T-helper 1 cell treated with Interleukin-12 subunit alpha and Interleukin-12 subunit beta and Interleukin-4 antibody, amounts not matched to agents 30 ng/mL and 1 ng/mL, for 36 hours (primary cell): ENCODE measurements at regions not wholly inside any gene's neighbourhood (a gene's known extent, or its start where the extent isn't known, plus 50 kb on each side); places are given as distances from the start of the nearest gene placed in this dataset.
"Not testable (repeated sequence)": the region's sequence is repeated elsewhere in the genome, so short reads cannot be mapped to it uniquely, and the experiment has no call there.

ENCODE experiments used
- intact Hi-C: fragments of 100-400 bp; cut with micrococcal nuclease; formaldehyde crosslinking; loops from one replicate; pipeline ENCODE4 v1.15.1; 2024

DNA sequence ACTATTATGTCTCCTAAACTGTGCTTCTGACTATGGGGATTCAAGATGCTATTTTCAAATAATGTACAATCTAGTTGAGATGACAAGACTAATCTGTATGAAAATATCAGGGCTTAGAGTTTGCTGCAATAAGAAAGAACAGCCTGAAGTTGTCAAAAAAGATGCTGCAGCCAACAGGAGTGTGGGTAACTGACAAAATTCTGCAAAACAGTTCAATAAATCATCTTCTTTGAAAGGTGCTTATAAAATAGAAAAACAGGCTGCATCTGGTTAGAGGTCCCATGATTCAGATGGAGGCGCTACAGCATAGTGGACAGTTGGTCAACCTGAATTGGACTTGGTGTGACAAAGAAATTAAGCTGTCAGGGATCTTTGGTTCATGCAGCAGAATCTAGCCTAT is 511.0 kb downstream of the XPNPEP1 start:
- intact Hi-C loops, result no loop called here

DNA sequence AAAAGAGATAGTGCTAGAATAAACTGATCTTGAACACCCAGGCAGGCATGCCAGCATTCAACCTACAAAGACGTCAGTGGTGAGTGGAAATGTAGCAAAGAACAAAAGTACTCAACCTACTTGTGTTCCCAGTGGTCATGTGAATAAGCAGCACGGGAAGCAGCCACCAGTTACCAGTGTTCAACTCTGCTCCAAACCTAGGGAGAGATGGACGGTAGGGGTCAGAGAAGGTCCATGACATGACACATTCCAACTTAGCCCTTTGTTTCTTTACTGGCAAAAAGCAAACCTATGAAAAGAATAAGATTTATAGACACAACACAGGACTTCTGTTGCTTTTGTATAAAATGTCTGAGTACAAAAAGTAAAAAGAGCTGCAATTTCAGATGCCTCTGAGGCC is 511.4 kb downstream of the XPNPEP1 start:
- intact Hi-C loops, result no loop called here

DNA sequence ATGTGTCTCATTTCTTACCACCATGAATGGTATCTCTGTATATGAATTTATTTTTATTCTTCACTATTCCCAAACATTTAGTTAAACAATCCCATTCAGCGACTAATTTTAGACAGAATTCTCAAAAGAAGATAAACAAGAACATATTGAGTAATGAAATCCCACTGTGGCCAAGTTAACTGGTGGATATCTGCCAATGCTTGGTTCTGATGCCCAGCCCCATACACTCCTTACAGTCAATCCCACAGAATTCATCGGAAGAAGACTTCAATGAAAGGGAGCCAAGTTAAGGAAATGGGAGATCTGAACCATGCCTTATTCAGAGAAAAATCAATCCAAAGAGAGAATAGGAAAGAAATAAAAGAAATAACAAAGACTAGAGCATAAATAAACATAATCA is 518.0 kb downstream of the XPNPEP1 start:
- intact Hi-C loops, result no loop called here

DNA sequence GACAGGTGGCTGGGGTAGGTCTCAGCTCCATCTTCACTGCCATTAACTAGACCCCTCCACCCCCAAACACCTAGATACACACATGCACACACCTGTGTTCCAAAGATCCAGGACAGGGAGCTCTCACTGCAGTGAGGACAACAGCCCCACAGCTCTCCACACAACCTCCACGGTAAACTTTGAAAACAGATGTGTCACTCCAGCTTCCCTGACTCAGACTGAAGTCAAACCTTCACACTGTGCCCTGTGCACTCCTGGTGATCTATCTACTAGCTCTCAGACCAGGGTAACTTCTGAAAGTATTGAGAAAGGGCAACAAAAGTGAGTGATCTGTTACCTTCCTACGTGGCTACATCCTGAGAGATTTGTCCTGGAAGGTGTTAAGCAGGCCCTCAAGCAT is 519.8 kb downstream of the XPNPEP1 start:
- intact Hi-C loops, result no loop called here

DNA sequence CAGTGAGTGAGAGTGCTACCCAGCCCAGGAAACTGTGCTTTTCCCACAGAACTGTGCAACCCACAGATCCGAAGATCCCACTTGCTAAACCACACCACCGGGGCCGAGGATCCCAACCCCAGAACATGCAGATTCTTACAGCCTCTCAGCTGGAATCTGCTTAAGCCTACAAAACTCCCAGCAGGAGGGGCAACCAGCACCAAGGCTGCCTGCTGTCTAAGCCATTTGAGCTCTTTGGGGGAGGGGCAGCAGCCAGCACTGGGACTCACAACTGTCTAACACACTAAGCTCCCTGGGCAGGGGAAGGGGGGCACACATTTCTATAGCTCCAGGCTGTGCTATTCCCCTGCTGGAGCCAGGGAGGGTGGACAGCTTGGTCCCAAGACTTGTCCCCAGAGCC is 529.9 kb downstream of the XPNPEP1 start:
- intact Hi-C loops, result no loop called here

DNA sequence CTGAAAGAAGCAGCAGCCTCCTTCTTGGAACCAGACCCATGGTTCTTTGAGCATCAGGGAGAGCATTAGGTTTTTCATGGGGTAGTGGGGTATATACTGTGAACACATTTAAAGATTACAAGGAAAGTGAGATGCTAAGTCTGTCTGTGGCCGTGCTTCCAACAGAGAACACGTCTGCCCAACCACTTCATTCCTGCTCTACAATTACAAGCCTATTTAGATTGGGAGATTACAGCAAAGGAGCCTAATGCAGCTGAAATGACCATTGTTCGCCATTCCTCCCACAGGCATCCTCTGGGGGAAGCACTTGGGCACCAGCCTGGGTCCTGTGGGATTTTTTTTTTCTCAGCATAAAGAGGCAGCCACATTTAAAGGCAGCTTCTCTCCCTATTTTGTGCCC is 536.4 kb downstream of the XPNPEP1 start:
- intact Hi-C loops, result no loop called here

DNA sequence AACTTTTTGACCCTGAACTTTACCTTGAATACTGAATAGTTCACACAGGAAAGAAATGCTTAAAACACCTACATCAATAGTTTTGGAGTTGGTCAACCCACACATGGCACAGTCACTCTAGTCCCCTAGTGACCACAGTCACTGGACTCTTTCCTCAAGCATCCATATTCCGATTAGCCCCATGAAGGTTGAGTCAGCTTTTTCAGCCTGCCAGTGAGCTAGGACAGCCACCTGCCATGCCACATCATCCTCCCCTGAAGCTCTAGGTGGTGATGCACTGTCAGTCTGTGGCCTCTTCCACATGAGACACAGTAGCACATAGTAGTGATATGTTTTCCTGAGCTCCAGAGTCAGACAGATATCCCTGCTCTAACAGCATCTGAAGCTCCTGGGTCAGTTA is 537.2 kb downstream of the XPNPEP1 start:
- intact Hi-C loops, result no loop called here

DNA sequence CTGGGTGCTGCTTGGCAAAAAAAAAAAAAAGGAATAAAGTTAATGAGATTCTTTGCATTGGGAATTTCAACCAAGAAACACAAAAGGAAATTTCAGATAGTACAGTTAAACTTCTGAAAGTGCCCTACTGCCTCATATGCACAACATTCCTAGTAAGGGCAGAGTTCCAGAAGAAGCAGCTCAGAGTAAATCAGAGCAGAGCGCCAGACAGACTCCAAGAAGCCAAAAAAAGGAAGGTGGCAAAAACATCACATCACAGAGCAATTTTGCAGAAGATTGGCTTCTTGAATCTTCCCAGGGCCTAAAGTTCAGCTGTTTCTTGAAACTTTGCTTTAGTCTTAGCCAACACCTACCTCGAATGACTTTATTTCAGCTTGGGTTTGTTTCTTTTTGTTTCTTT is 544.1 kb downstream of the XPNPEP1 start:
- intact Hi-C loops, result no loop called here

DNA sequence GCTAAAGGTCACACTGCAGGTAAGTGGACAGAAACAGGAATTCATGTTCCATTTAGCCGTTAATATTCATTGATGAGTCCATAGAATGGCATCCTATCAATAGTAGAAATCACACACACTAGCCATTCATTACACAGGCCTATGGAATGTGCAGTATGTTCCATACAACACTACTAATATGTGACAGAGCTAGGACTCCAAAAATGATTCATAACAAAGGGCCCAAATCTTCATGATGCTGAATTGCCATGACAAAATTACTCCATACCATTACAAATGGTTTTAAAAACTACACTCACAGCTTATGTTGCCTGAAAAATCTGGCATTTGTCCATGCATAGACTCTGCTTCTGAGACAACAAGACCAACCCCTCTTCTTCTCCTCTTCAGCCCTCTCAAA is 549.1 kb downstream of the XPNPEP1 start:
- intact Hi-C loops, result no loop called here

DNA sequence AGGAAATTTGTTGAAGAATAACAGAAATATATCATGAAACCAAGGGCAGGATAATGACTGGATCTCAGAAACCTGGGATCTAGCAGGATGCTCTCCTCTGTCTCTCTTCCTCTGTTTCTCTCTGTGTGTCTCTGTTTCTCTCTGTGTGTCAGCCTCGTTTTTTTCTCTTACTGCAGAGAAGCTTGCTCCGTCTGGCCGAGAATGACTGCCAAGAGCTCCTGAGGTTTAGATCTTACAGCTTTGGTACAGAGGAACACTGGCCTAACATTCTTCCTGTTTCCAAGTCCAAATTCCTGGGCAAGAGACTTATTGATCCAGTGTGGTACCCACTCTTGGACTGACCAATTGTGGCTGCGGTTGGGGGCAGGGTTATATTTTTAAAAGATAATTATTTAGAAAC is 564.0 kb downstream of the XPNPEP1 start:
- intact Hi-C loops, result no loop called here

DNA sequence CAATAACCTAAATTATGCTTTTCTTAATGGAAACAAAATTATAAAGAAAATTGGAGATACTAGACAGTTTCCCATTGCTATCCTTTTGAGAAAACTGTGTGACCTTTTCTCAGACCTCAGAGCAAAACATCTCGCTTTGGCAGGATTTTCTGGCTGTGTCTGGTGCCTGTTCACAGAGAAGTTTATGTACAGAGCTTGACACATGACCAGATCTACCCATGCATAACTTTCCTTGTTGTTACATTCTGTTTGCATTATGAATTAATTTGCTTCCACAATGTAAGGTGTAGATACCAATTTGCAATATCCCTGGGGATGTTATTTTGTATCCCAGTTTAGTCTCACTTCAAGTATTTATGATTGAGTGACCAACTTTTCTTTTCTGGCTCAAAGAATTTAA is 565.0 kb downstream of the XPNPEP1 start:
- intact Hi-C loops, result no loop called here

DNA sequence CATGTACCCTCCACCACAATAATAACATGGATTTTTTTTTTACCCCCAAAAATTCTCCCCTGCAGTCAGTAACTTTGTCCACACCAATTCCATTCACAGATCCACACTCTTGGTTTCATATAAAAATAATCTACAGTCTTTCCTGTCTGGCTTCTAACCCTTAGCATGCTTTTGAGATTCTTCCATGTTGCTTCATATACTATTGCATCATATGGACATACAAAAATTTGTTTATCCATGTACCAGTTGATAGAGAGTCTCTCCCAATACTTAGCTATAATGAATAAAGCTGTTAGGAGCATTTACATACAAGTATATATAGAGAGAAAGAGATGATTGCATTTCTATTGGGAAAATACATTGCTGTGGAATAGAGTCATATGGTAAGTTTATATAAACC is 575.0 kb downstream of the XPNPEP1 start:
- intact Hi-C loops, result no loop called here

DNA sequence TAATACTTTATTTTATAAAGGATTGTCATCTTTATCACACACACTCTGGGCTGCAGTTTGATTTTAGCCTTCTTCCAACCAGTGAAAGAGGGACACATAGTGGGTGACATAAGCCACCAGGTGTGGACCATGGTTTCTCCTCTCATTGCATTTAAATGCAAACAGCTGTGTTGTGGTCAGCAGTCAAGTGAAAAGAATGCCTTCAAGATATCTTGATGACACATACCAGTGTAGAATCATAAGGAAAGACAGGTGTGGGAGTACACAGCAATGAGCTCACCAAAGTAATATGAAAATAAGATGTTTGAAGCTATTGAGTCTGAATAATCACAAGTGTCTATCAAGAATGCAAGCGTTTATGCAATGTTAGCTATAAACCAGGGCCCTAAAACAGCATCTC is 580.0 kb downstream of the XPNPEP1 start:
- intact Hi-C loops, result no loop called here

DNA sequence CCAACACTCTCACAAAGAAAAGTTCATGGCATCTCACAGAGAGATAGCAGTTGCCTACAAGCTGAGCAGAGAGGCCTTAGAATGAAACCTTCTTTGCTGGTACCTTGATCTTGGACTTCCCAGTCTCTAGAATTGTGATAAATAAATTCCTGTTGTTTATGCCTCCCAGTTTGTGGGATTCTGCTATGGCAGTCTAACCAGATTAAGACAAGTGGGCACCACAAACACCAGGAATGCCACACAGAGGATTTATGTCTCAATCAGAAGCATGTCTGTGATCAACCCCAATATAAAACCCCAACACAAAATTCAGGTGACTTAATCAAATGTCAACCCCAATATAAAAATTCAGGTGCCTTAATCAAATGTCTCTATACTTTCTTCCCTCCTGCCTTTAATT is 581.3 kb downstream of the XPNPEP1 start:
- intact Hi-C loops, result no loop called here

DNA sequence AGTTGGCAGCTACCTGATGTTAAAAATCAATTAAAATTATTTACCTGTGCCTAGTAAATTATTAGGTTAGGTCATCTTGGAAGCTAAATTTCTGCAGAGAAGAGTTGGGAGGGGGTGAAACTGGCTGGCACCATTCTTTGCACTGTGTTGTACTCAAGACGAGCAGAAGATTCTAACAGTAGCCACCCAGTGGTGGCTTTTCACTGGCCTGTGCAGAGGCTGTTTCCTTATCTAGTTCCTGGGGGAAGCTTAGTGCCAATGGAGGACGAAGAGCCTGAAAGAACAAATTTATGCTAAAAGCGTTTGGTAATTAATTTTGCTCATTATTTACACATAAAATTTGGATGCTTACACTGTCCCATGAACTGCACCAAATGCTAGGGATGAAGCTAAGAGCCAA is 595.3 kb downstream of the XPNPEP1 start:
- intact Hi-C loops, result no loop called here

DNA sequence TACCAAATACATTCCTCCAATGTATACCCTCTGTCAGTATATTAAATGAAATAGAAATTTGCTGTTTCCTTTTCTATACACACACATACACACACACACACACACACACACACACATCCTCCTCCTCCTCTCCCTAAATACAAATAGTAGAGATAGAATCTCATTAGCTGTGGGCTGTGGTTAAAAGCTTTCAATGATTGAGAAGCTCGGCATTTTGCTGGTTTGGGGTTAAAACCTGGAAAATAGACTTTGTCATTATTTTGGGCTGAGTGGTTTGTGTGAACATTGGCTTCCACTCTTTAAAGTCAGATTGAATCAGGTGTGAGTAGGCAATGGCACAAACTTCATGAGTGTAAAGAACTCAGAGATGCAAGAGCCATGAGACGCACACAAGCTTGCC is 596.0 kb downstream of the XPNPEP1 start:
- intact Hi-C loops, result no loop called here

DNA sequence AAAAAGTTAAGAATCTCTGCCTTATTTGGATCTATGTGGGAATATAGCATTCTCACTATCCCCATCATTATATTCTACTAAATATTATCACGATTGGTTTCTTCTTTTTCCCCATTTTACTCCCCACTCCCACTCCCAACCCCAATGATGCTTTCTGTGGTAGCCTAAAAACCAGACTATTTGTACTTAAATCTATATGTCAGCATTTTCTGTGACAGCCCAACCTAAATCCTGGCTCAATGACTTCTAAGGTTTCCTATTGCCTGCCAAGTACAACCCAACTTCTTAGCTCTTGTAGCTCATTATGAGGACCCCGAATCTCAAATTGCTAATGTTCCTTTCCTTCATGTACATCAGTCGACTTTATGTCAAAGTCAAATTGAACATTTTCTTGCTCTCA is 598.6 kb downstream of the XPNPEP1 start:
- intact Hi-C loops, result no loop called here

DNA sequence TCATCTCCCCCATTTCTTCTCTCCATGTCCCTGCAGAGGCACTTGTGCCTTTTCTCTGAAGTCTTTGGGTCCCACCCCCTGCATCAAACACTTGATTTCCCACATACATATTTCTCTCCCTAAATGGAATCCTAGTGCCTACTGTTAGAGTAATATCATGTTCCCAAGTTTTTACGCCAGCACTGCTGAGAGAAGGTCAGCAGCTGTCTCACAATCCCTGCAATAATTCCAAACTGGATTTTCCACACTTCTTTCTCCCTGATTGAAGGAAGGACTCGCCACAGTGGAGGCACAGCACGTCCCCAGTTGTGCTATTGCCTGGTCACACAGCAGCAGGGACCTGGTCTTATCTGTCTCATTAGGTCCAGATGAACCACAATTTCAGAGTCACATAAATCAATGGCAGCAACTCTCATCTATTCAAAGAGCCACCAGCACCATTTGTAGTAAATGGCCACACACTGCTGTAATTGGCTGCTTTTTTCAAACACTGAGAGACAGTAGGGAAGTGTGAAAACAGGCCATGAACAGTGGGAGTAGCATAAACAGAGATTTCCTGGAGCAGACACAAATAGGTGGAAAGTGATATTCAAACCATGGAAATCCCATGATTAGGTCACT is 605.5 kb downstream of the XPNPEP1 start:
- intact Hi-C loops, result no loop called here

DNA sequence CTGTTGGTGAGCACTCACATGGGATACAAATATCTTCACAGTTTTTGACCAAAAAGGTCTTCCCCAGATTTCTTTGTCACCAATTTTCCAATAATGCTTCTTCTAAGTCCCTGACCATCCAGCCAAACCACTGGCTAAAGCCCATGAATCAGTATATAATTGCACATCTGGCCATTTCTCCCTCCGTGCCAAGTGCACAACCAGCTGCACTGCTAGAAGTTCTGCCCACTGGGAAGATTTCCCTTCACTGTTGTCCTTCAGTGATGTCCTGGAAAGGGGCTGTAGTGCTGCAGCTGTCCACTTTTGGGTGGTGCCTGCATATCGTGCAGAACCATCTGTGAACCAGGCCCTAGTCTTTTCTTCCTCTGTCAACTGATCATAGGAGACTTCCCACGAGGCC is 609.3 kb downstream of the XPNPEP1 start:
- intact Hi-C loops, result not testable (repeated sequence)

DNA sequence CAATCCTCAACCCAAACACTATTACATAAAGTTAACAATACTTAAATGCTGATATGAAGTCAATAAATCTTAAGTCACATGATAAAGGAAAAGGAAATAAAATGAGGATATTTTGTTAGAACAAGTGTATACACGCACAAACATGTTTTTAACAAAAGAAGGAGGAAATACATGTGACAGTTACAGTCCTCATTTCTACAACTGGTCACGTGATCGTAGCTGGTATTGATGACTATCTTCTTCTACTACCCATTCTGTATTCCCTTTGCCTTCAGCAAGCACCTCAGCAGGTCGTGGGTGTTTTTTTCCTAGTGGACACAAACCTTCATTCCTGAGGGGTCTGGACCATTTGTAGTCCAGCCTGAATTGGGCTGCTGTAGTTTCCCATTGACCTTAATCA is 610.8 kb downstream of the XPNPEP1 start:
- intact Hi-C loops, result not testable (repeated sequence)

DNA sequence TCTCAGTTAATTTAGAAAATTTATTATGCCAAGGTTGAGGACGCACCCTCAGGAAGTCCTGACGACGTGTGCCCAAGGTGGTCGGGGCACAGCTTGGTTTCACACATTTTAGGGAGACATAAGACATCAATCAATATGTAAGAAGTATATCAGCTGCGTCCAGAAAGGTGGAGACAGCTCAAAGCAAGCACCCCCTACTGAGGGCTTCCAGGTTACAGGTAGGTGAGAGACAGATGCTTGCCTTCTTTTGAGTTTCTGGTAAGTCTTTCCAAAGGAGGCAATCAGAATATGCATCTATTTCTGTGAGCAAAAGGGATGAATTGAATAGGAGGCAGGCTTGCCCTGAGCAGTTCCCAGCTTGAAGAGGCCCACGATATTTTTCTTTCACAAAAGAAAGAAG is 614.3 kb downstream of the XPNPEP1 start:
- intact Hi-C loops, result no loop called here

DNA sequence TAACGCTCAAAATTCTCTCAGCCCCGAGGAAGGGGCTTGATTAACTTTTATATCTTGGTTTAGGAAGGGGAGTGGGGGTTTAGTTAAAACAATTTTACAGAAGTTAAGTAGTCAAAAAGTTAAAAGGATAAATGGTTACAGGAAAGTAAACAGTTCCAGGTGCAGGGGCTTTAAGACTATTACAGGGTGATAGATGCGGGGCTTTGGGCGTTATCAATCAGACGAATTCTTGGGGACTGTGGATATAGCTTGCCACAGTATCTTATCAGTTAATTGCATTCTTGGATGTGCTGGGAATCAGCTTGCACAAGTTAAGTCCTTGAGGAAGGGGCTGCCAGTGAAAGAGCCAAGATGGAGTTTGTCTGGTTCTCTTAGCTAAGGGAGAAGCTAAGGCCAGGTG is 616.2 kb downstream of the XPNPEP1 start:
- intact Hi-C loops, result not testable (repeated sequence)

DNA sequence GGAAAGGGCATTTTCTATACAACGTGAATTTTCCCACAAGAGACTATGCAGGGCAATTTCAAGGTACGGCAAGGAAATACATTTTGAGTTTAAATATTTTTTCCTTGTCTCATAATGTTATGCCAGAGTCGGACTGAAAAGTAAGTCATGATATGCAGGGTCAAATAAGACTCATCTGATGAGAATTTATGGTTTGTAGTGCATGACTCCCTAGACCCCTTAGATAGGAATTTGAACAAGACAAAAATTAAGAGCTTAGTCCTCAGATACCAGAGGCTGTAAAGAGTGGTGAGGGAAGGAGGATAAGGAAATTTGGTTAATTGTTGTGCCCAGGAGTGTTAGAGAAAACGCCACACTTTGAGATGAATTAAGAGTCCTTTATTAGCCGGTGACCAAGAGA is 616.6 kb downstream of the XPNPEP1 start:
- intact Hi-C loops, result no loop called here

DNA sequence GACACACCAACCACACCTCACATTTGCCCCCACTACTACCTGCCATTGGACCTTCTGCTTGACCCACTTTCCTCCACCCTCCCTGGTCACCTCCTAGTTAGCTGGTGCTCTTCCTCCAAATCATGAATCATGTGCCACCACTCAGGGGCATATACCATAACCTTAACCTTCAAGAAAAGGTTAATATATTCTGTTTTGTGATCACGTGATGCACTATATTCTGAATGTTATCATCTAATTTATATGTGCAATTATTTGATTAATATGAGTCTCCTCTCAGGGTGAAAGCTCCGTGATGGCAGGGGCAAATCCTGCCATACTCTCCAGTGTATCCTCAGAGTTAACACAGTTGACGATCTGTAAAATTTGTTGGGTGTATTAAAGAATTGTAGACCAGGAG is 635.5 kb downstream of the XPNPEP1 start:
- intact Hi-C loops, result no loop called here
